A549 (cell line): ENCODE measurements at regions not wholly inside any gene's neighbourhood (a gene's known extent, or its start where the extent isn't known, plus 50 kb on each side); places are given as distances from the start of the nearest gene placed in this dataset.

Experiments
- ATAC-seq, 2 experiments: fragments of 200-7000 bp in 1 of 2; fragments of >200 bp in 1 of 2; cut with Nextera tagmentation in 1 of 2; cut with Tn5 transposase in 1 of 2; 3 replicates each; pipeline versions ENCODE4 v1.8.0 to v1.9.1; 2018 to 2020; ENCODE audit warnings: mild to moderate bottlenecking in 1 of 2, moderate library complexity in 1 of 2
- CTCF ChIA-PET: fragments of 300-600 bp; sonication (Branson Sonifier 250); formaldehyde crosslinking; extraction: SDS; loops from one replicate; lab custom pipeline; 2021; ENCODE audit warnings: antibody characterized with exemption, inconsistent platforms; lab: Yijun Ruan, JAX
- POLR2A ChIA-PET: fragments of 350-600 bp; formaldehyde crosslinking; extraction: SDS; loops from one replicate; lab custom pipeline; 2021; ENCODE audit warnings: antibody characterized with exemption, inconsistent platforms; lab: Yijun Ruan, JAX
- DNase-seq, 2 experiments: peaks; one replicate each; pipeline versions ENCODE4 v3.0.0 to v3.0.0-alpha.2; 2011 to 2016; ENCODE audit warnings: low read depth in 1 of 2, low spot score in 1 of 2
- FAIRE-seq: peaks from 2 replicates; lab custom pipeline; 2011; peaks lifted over from hg19 to GRCh38; lab: Jason Lieb, UNC
- H3K27ac ChIP-seq, 2 experiments: fragments of >200 bp; sonication (Bioruptor Twin); formaldehyde crosslinking; 3 replicates each; pipeline ENCODE4 v1.5.1; 2016 to 2017
- H3K4me1 ChIP-seq: fragments of >200 bp; sonication (Bioruptor Twin); formaldehyde crosslinking; 3 replicates; pipeline ENCODE4 v1.6.1; 2016
- H3K4me2 ChIP-seq: fragments of >200 bp; sonication (Bioruptor Twin); formaldehyde crosslinking; 3 replicates; pipeline ENCODE4 v1.6.1; 2016
- H3K4me3 ChIP-seq: fragments of >200 bp; sonication (Bioruptor Twin); formaldehyde crosslinking; 3 replicates; pipeline ENCODE4 v1.5.1; 2016
- H3K9me3 ChIP-seq: fragments of >200 bp; sonication (Bioruptor Twin); formaldehyde crosslinking; 3 replicates; pipeline ENCODE4 v1.6.1; 2016
- CBX8 ChIP-seq: fragments of 200-600 bp; sonication (generic); IDR thresholded peaks from 2 replicates; pipeline ENCODE4 v1.6.1; 2016
- CEBPB ChIP-seq, 2 experiments: fragments of >200 bp in 1 of 2; sonication (Bioruptor Twin) in 1 of 2; formaldehyde crosslinking in 1 of 2; IDR thresholded peaks; 2 replicates each; pipeline ENCODE4 v1.6.1; 2012 to 2016
- E2F6 ChIP-seq: IDR thresholded peaks from 2 replicates; pipeline ENCODE4 v1.6.1; 2012; ENCODE audit warnings: low read depth, borderline replicate concordance
- EHMT2 ChIP-seq: fragments of 200-600 bp; sonication (generic); IDR thresholded peaks from 2 replicates; pipeline ENCODE4 v1.6.1; 2016; ENCODE audit warnings: antibody characterized with exemption, low read depth, mild to moderate bottlenecking, moderate library complexity
- EP300 ChIP-seq, 2 experiments: fragments of >200 bp; sonication (Bioruptor Twin); formaldehyde crosslinking; IDR thresholded peaks; 2 replicates in 1 of 2; 3 replicates in 1 of 2; pipeline ENCODE4 v1.6.1; 2016 to 2017
- FOSB ChIP-seq: fragments of 250-450 bp; sonication (Bioruptor Pico); IDR thresholded peaks from 2 replicates; pipeline ENCODE4 v1.5.0; 2020; ENCODE audit warnings: mild to moderate bottlenecking, moderate library complexity
- HDAC2 ChIP-seq: fragments of 200-600 bp; sonication (generic); IDR thresholded peaks from 2 replicates; pipeline ENCODE4 v1.6.1; 2016
- HES2 ChIP-seq: fragments of >200 bp; sonication (Bioruptor Twin); formaldehyde crosslinking; IDR thresholded peaks from 2 replicates; pipeline ENCODE4 v1.6.1; 2016
- JUN ChIP-seq, 2 experiments: fragments of >200 bp; sonication (Bioruptor Twin); formaldehyde crosslinking; IDR thresholded peaks; 2 replicates in 1 of 2; 3 replicates in 1 of 2; pipeline ENCODE4 v1.6.1; 2016 to 2017
- MAZ ChIP-seq: fragments of 150-350 bp; IDR thresholded peaks from 2 replicates; pipeline ENCODE4 v1.6.1; 2014; ENCODE audit warnings: antibody characterized with exemption, low read depth, low read length, borderline replicate concordance
- NR3C1 ChIP-seq: fragments of >200 bp; sonication (Bioruptor Twin); formaldehyde crosslinking; IDR thresholded peaks from 3 replicates; pipeline ENCODE4 v1.6.1; 2017
- PHF8 ChIP-seq: fragments of 200-600 bp; sonication (generic); IDR thresholded peaks from 2 replicates; pipeline ENCODE4 v1.6.1; 2016; ENCODE audit warnings: low read depth, mild to moderate bottlenecking, antibody characterized with exemption, moderate library complexity, borderline replicate concordance
- POLR2AphosphoS2 ChIP-seq: conservative IDR thresholded peaks from 2 replicates; pipeline ENCODE4 v1.6.1; 2012; ENCODE audit warnings: low read length, improper control_type of control experiment, inconsistent platforms
- RARB ChIP-seq: fragments of 250-450 bp; sonication (Bioruptor Pico); IDR thresholded peaks from 2 replicates; pipeline ENCODE4 v1.8.0; 2021; ENCODE audit warnings: mild to moderate bottlenecking, moderate library complexity
- RNF2 ChIP-seq: fragments of 200-600 bp; sonication (generic); IDR thresholded peaks from 2 replicates; pipeline ENCODE4 v1.6.1; 2016; ENCODE audit warnings: low read depth, mild to moderate bottlenecking, antibody characterized with exemption, moderate library complexity, borderline replicate concordance
- SREBF2 ChIP-seq: fragments of 450-650 bp; IDR thresholded peaks from 2 replicates; pipeline ENCODE4 v1.6.1; 2014; ENCODE audit warnings: mild to moderate bottlenecking, moderate library complexity
- ZC3H11A ChIP-seq: fragments of 450-650 bp; IDR thresholded peaks from 2 replicates; pipeline ENCODE4 v1.6.1; 2014; ENCODE audit warnings: antibody characterized with exemption, mild to moderate bottlenecking
- ZNF302 ChIP-seq: fragments of 250-450 bp; sonication (Bioruptor Pico); IDR thresholded peaks from 2 replicates; pipeline ENCODE4 v1.9.0; 2021; ENCODE audit warnings: inconsistent platforms, mild to moderate bottlenecking, moderate library complexity
- WGBS: methylation state at CpG from one replicate; pipeline ENCODE4 v1.1.6; 2017; ENCODE audit errors: missing lambda C conversion rate; 5-methylcytosine and 5-hydroxymethylcytosine counted together
- TF ChIP-seq, protein P1 (sequence below): fragments of >200 bp; sonication (Bioruptor Twin); formaldehyde crosslinking; IDR thresholded peaks from 3 replicates; pipeline ENCODE4 v1.5.1; 2016
- TF ChIP-seq, protein P2 (sequence below): fragments of 250-450 bp; sonication (Bioruptor Pico); IDR thresholded peaks from 2 replicates; pipeline ENCODE4 v1.5.0; 2021; ENCODE audit warnings: mild to moderate bottlenecking, moderate library complexity, borderline replicate concordance
- TF ChIP-seq, protein P3 (sequence below): fragments of 150-350 bp; IDR thresholded peaks from 2 replicates; pipeline ENCODE4 v1.6.1; 2014; ENCODE audit warnings: low read depth, mild to moderate bottlenecking, low read length

- no peaks in the 10 kb centered on the region for H3K4me1 ChIP-seq
- CTCF ChIA-PET = no interaction called here
- WGBS = 11% methylated on average over 9 of the region's 9 CpGs
- FAIRE-seq (no peak), DNase-seq (no peak), ATAC-seq (no peak)
- no peak overlapping the region for H3K4me3 ChIP-seq
- no peak overlapping the region for H3K27ac ChIP-seq
- H3K4me2 ChIP-seq = no peak overlapping the region
- no peak for TF ChIP-seq EP300 (IDR thresholded peaks at IDR 0.05)
- no peak for TF ChIP-seq PHF8
- TF ChIP-seq RARB (CRISPR knock-in tag) = no peak
- TF ChIP-seq ZC3H11A = no peak
- no peak for TF ChIP-seq JUN (IDR thresholded peaks at IDR 0.05)
- no peak for TF ChIP-seq CEBPB (IDR thresholded peaks at IDR 0.05)
- TF ChIP-seq HDAC2 = no peak
- TF ChIP-seq, protein P1, sequence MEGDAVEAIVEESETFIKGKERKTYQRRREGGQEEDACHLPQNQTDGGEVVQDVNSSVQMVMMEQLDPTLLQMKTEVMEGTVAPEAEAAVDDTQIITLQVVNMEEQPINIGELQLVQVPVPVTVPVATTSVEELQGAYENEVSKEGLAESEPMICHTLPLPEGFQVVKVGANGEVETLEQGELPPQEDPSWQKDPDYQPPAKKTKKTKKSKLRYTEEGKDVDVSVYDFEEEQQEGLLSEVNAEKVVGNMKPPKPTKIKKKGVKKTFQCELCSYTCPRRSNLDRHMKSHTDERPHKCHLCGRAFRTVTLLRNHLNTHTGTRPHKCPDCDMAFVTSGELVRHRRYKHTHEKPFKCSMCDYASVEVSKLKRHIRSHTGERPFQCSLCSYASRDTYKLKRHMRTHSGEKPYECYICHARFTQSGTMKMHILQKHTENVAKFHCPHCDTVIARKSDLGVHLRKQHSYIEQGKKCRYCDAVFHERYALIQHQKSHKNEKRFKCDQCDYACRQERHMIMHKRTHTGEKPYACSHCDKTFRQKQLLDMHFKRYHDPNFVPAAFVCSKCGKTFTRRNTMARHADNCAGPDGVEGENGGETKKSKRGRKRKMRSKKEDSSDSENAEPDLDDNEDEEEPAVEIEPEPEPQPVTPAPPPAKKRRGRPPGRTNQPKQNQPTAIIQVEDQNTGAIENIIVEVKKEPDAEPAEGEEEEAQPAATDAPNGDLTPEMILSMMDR = no peak
- TF ChIP-seq ZNF302 = no peak
- no peak for TF ChIP-seq POLR2AphosphoS2
- no peak for TF ChIP-seq HES2
- no peak for TF ChIP-seq SREBF2
- no peak for TF ChIP-seq E2F6
- TF ChIP-seq RNF2 = no peak
- TF ChIP-seq, protein P2, sequence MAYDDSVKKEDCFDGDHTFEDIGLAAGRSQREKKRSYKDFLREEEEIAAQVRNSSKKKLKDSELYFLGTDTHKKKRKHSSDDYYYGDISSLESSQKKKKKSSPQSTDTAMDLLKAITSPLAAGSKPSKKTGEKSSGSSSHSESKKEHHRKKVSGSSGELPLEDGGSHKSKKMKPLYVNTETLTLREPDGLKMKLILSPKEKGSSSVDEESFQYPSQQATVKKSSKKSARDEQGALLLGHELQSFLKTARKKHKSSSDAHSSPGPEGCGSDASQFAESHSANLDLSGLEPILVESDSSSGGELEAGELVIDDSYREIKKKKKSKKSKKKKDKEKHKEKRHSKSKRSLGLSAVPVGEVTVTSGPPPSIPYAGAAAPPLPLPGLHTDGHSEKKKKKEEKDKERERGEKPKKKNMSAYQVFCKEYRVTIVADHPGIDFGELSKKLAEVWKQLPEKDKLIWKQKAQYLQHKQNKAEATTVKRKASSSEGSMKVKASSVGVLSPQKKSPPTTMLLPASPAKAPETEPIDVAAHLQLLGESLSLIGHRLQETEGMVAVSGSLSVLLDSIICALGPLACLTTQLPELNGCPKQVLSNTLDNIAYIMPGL (CRISPR knock-in tag) = no peak
- POLR2A ChIA-PET = no interaction called here
- H3K9me3 ChIP-seq = no peaks in the 10 kb centered on the region
These were observed 477.1 kb upstream of the TENM3 start for GRCh38 chr4:181766061-181766548.

GRCh38 chr4:181770971-181771370 is 472.2 kb upstream of the TENM3 start:
- ChIA-PET POLR2A (no interaction called here), CTCF (no interaction called here)
- FAIRE-seq (no peak), ATAC-seq (no peak), DNase-seq (no peak)
- no peak for TF ChIP-seq EHMT2
- no peak for TF ChIP-seq SREBF2
- no peak for TF ChIP-seq MAZ
- TF ChIP-seq, protein P3, sequence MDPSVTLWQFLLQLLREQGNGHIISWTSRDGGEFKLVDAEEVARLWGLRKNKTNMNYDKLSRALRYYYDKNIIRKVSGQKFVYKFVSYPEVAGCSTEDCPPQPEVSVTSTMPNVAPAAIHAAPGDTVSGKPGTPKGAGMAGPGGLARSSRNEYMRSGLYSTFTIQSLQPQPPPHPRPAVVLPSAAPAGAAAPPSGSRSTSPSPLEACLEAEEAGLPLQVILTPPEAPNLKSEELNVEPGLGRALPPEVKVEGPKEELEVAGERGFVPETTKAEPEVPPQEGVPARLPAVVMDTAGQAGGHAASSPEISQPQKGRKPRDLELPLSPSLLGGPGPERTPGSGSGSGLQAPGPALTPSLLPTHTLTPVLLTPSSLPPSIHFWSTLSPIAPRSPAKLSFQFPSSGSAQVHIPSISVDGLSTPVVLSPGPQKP = no peak
- TF ChIP-seq CBX8 = no peak
- no peak for TF ChIP-seq NR3C1
- TF ChIP-seq FOSB = no peak
- Histone ChIP-seq H3K4me1 (no peaks in the 10 kb centered on the region), H3K4me3 (no peak overlapping the region), H3K4me2 (no peak overlapping the region), H3K27ac (no peak overlapping the region), H3K9me3 (no peaks in the 10 kb centered on the region)
- WGBS = 0% methylated on average over 1 of the region's 1 CpG
